Thoracic aorta (tissue), 2 donors: ENCODE measurements at regions not wholly inside any gene's neighbourhood (a gene's known extent, or its start where the extent isn't known, plus 50 kb on each side); places are given as distances from the start of the nearest gene placed in this dataset.

Source experiments
- ATAC-seq: fragments of 150-250 bp; one replicate; pipeline ENCODE4 v1.8.0; 2017; ENCODE audit warnings: low read depth; ENCODE audit not compliant: insufficient number of reproducible peaks, low FRiP score
- DNase-seq: peaks from one replicate; pipeline ENCODE4 v3.0.0-alpha.2; 2020; ENCODE audit warnings: low spot score
- H3K27ac ChIP-seq, 2 donors: fragments of 200-600 bp; sonication (generic); 1 replicate in 1 of 2; 2 replicates in 1 of 2; pipeline ENCODE4 v1.5.1; 2016; ENCODE audit warnings: mild to moderate bottlenecking in 2 of 2, moderate library complexity in 2 of 2
- H3K27me3 ChIP-seq: fragments of 200-600 bp; sonication (generic); replicated peaks from 2 replicates; pipeline ENCODE4 v1.6.0; 2016; ENCODE audit warnings: mild to moderate bottlenecking; ENCODE audit not compliant: insufficient read depth
- H3K36me3 ChIP-seq: fragments of 200-600 bp; sonication (generic); one replicate; pipeline ENCODE4 v1.5.1; 2016
- H3K4me1 ChIP-seq, 2 donors: fragments of 200-600 bp; sonication (generic); 1 replicate in 1 of 2; 2 replicates in 1 of 2; pipeline versions ENCODE4 v1.5.1 to v1.6.0; 2016; ENCODE audit warnings: low read depth in 2 of 2, mild to moderate bottlenecking in 1 of 2; ENCODE audit not compliant: control insufficient read depth in 1 of 2
- H3K4me3 ChIP-seq: fragments of 200-600 bp; sonication (generic); 2 replicates; pipeline ENCODE4 v1.5.1; 2016; ENCODE audit warnings: mild to moderate bottlenecking
- H3K9me3 ChIP-seq: fragments of 200-600 bp; sonication (generic); 2 replicates; pipeline ENCODE4 v1.5.1; 2016
- CTCF ChIP-seq: fragments of 200-600 bp; sonication (generic); IDR thresholded peaks from one replicate; pipeline ENCODE4 v1.5.1; 2019; ENCODE audit warnings: antibody characterized with exemption

DNA sequence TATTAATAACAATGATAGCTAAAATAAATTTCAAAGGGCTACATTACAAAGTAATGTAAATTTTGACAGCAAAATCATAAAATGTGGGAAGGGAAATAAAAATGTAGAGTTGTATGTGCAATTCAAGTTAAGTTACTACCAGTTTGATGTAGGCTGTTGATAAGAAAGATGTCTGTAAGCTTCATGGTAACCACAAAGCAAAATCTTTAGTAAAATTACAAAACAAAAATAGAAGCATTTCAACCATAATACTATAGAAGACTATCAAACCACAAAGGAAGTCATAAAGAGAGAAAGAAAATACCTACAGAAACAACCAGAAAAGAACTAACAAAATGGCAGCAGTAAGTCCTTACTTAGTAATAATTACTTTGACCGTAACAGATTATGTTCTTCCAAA, 99.1 kb downstream of the C7orf25 start:
- Histone ChIP-seq H3K4me1 (no peaks in the 10 kb centered on the region), H3K36me3 (no peaks in the 10 kb centered on the region), H3K27me3 (no peaks in the 10 kb centered on the region), H3K4me3 (no peak overlapping the region), H3K9me3 (peaks cover 6% of the 10 kb centered on the region), H3K27ac (no peak overlapping the region)
- ATAC-seq (no peak), DNase-seq (no peak)
- no peak for TF ChIP-seq CTCF

DNA sequence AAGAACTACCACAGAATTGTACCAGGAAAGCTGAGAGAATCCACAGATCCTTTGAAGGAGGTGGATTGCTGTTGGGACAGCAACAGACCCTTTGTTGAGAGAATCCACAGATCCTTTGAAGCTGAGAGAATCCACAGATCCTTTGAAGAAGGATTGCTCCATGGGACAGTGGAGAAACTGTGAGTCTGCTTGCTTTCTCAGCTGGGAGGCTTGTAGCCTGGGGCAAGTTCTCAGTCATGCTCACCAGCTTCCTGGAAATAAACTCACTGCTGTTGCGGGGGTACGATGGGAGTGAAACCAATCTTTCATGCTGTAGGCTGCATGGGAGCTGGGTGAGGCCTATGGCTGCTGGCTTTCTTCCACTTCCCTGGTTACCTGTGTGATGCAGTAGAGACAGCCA, 106.3 kb downstream of the C7orf25 start:
- no peaks in the 10 kb centered on the region for H3K27me3 ChIP-seq
- ATAC-seq (no peak), DNase-seq (no peak)
- TF ChIP-seq CTCF, result no peak
- no peaks in the 10 kb centered on the region for H3K9me3 ChIP-seq
- H3K4me1 ChIP-seq, result no peaks in the 10 kb centered on the region
- H3K4me3 ChIP-seq, result no peak overlapping the region
- H3K27ac ChIP-seq, result no peak overlapping the region
- no peaks in the 10 kb centered on the region for H3K36me3 ChIP-seq

DNA sequence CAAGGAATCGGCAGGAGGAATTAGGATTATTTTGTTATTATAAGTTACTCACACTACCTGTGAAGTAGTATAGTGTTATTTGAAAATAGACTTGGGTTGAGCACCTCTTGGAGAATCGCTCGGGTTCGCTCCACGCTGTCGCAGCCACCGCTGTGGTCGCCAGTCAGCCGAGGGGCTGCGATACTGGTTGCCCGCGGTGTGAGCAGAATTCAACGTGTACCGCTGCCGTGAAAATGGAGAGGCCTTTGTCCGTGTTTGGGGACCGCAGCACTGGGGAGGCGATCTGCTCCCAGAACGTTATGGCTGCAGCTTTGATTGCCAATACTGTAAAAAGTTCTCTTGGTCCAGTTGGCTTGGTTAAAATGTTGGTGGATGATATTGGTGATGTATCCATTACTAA, 117.2 kb downstream of the C7orf25 start:
- no peak for ATAC-seq
- no peak for DNase-seq
- Histone ChIP-seq H3K27me3 (no peaks in the 10 kb centered on the region), H3K9me3 (no peaks in the 10 kb centered on the region), H3K36me3 (no peaks in the 10 kb centered on the region), H3K4me1 (peaks cover 3 to 6% of the 10 kb centered on the region in 2 donors), H3K27ac (no peak overlapping the region), H3K4me3 (no peak overlapping the region)
- TF ChIP-seq CTCF, result no peak

- Histone ChIP-seq H3K36me3 (no peaks in the 10 kb centered on the region), H3K27ac (no peak overlapping the region), H3K4me3 (no peak overlapping the region), H3K27me3 (no peaks in the 10 kb centered on the region), H3K9me3 (no peaks in the 10 kb centered on the region), H3K4me1 (peaks cover 3 to 6% of the 10 kb centered on the region in 2 donors)
- TF ChIP-seq CTCF, result no peak
- DNase-seq (no peak), ATAC-seq (no peak)
Measured at GRCh38 chr7:42792841-42793240, 119.0 kb downstream of the C7orf25 start.

DNA sequence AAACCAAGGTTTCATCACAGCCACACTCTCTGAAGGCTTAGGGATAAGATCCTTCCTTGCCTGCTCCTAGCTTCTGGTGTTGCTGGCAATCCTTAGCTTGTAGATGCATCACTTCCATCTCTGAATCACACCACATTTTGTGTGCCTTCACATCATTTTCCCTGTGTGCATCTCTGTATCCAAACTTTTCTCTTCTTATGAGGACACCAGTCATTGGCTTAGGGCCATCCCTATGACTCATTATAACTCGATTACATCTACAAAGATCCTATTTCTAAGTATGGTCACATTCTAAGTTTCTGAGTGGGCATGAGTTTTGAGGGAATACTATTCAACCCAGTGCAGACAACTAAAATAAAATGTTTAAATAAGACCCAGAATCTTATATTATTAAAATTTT, 121.7 kb downstream of the C7orf25 start:
- Histone ChIP-seq H3K4me3 (no peak overlapping the region), H3K4me1 (peaks cover 3 to 6% of the 10 kb centered on the region in 2 donors), H3K36me3 (no peaks in the 10 kb centered on the region), H3K27me3 (no peaks in the 10 kb centered on the region), H3K9me3 (no peaks in the 10 kb centered on the region), H3K27ac (no peak overlapping the region)
- ATAC-seq (no peak), DNase-seq (no peak)
- no peak for TF ChIP-seq CTCF
